ENCODE measurements at regions not wholly inside any gene's neighbourhood (a gene's known extent, or its start where the extent isn't known, plus 50 kb on each side); places are given as distances from the start of the nearest gene placed in this dataset.

GRCh38 chr3:117165601-117166051 lies 456.0 kb downstream of the TUSC7 start:
- Mint-ChIP-seq H3K27ac (no peak overlapping the region), H3K9me3 (peaks cover 17% of the 10 kb centered on the region), H3K27me3 (no peaks in the 10 kb centered on the region), H3K4me3 (no peak overlapping the region), H3K4me1 (ENCODE audit: low read depth) (no peaks in the 10 kb centered on the region), H3K36me3 (no peaks in the 10 kb centered on the region)
- POLR2A ChIA-PET = no interaction called here
- DNase-seq = no peak
- intact Hi-C loops (cut with micrococcal nuclease) = no loop called here
- CTCF ChIA-PET = no interaction called here

- no peaks in the 10 kb centered on the region for H3K36me3 Mint-ChIP-seq
- no peak for DNase-seq
- H3K27ac Mint-ChIP-seq = no peak overlapping the region
- no peaks in the 10 kb centered on the region for H3K27me3 Mint-ChIP-seq
- ChIA-PET CTCF (no interaction called here), POLR2A (no interaction called here)
- intact Hi-C loops (cut with micrococcal nuclease) = no loop called here
- no peak overlapping the region for H3K4me3 Mint-ChIP-seq
- H3K4me1 Mint-ChIP-seq (ENCODE audit: low read depth) = no peaks in the 10 kb centered on the region
- peaks cover 17% of the 10 kb centered on the region for H3K9me3 Mint-ChIP-seq
These were observed 459.3 kb downstream of the TUSC7 start for GRCh38 chr3:117168896-117169295.

- intact Hi-C loops (cut with micrococcal nuclease) = no loop called here
- CTCF ChIA-PET = no interaction called here
- H3K9me3 Mint-ChIP-seq = peaks cover 17% of the 10 kb centered on the region
- H3K4me1 Mint-ChIP-seq (ENCODE audit: low read depth) = no peaks in the 10 kb centered on the region
- H3K36me3 Mint-ChIP-seq = no peaks in the 10 kb centered on the region
- no peak overlapping the region for H3K4me3 Mint-ChIP-seq
- no peak for DNase-seq
- no peaks in the 10 kb centered on the region for H3K27me3 Mint-ChIP-seq
- POLR2A ChIA-PET = no interaction called here
- H3K27ac Mint-ChIP-seq = no peak overlapping the region
These were observed 460.5 kb downstream of the TUSC7 start for GRCh38 chr3:117170094-117170493.

- peaks cover 9% of the 10 kb centered on the region for H3K9me3 Mint-ChIP-seq
These were observed 461.5 kb downstream of the TUSC7 start for GRCh38 chr3:117171124-117171523.

GRCh38 chr3:117172426-117172825 lies 462.8 kb downstream of the TUSC7 start:
- Mint-ChIP-seq H3K4me3 (no peak overlapping the region), H3K4me1 (ENCODE audit: low read depth) (no peaks in the 10 kb centered on the region), H3K9me3 (no peaks in the 10 kb centered on the region), H3K27me3 (no peaks in the 10 kb centered on the region), H3K36me3 (no peaks in the 10 kb centered on the region), H3K27ac (no peak overlapping the region)
- DNase-seq = no peak
- CTCF ChIA-PET = no interaction called here
- intact Hi-C loops (cut with micrococcal nuclease) = no loop called here
- POLR2A ChIA-PET = no interaction called here

More at GRCh38 chr3:117171124-117171523, 461.5 kb downstream of the TUSC7 start:
- intact Hi-C loops (cut with micrococcal nuclease) = no loop called here
- H3K4me1 Mint-ChIP-seq (ENCODE audit: low read depth) = no peaks in the 10 kb centered on the region
- no peaks in the 10 kb centered on the region for H3K36me3 Mint-ChIP-seq
- no peak for DNase-seq
- CTCF ChIA-PET = no interaction called here
- POLR2A ChIA-PET = no interaction called here
- no peak overlapping the region for H3K27ac Mint-ChIP-seq
- H3K4me3 Mint-ChIP-seq = no peak overlapping the region
- no peaks in the 10 kb centered on the region for H3K27me3 Mint-ChIP-seq

- CTCF ChIA-PET = no interaction called here
- Mint-ChIP-seq H3K9me3 (peaks cover 3% of the 10 kb centered on the region), H3K4me3 (no peak overlapping the region), H3K27ac (no peak overlapping the region), H3K36me3 (no peaks in the 10 kb centered on the region), H3K4me1 (ENCODE audit: low read depth) (no peaks in the 10 kb centered on the region), H3K27me3 (no peaks in the 10 kb centered on the region)
- intact Hi-C loops (cut with micrococcal nuclease) = no loop called here
- no peak for DNase-seq
- POLR2A ChIA-PET = no interaction called here
These were observed 471.6 kb downstream of the TUSC7 start for GRCh38 chr3:117181222-117181621.

GRCh38 chr3:117184574-117184973 lies 475.0 kb downstream of the TUSC7 start:
- H3K36me3 Mint-ChIP-seq = no peaks in the 10 kb centered on the region
- DNase-seq = no peak
- no peaks in the 10 kb centered on the region for H3K4me1 Mint-ChIP-seq (ENCODE audit: low read depth)
- CTCF ChIA-PET = no interaction called here
- no peak overlapping the region for H3K27ac Mint-ChIP-seq
- no peaks in the 10 kb centered on the region for H3K27me3 Mint-ChIP-seq
- H3K9me3 Mint-ChIP-seq = peaks cover 3% of the 10 kb centered on the region
- H3K4me3 Mint-ChIP-seq = no peak overlapping the region
- intact Hi-C loops (cut with micrococcal nuclease) = no loop called here
- POLR2A ChIA-PET = no interaction called here

GRCh38 chr3:117191245-117191644 lies 481.7 kb downstream of the TUSC7 start:
- ChIA-PET POLR2A (no interaction called here), CTCF (no interaction called here)
- H3K36me3 Mint-ChIP-seq = no peaks in the 10 kb centered on the region
- no peak overlapping the region for H3K27ac Mint-ChIP-seq
- H3K9me3 Mint-ChIP-seq = peaks cover 3% of the 10 kb centered on the region
- no peak for DNase-seq
- H3K27me3 Mint-ChIP-seq = no peaks in the 10 kb centered on the region
- H3K4me1 Mint-ChIP-seq (ENCODE audit: low read depth) = no peaks in the 10 kb centered on the region
- no peak overlapping the region for H3K4me3 Mint-ChIP-seq
- intact Hi-C loops (cut with micrococcal nuclease) = no loop called here

GRCh38 chr3:117192888-117193287 lies 483.3 kb downstream of the TUSC7 start:
- intact Hi-C loops (cut with micrococcal nuclease) = no loop called here
- Mint-ChIP-seq H3K27me3 (no peaks in the 10 kb centered on the region), H3K4me3 (no peak overlapping the region), H3K36me3 (no peaks in the 10 kb centered on the region), H3K9me3 (peaks cover 2% of the 10 kb centered on the region), H3K4me1 (ENCODE audit: low read depth) (no peaks in the 10 kb centered on the region), H3K27ac (no peak overlapping the region)
- DNase-seq = no peak
- ChIA-PET CTCF (no interaction called here), POLR2A (interaction anchor here (0.6 kb wide), 1 partner anchor 418 kb away, joined by 5 read pairs; no protein-coding TSS in a partner anchor)

- no peak overlapping the region for H3K27ac Mint-ChIP-seq
- no peaks in the 10 kb centered on the region for H3K36me3 Mint-ChIP-seq
- ChIA-PET CTCF (no interaction called here), POLR2A (no interaction called here)
- DNase-seq = no peak
- peaks cover 2% of the 10 kb centered on the region for H3K9me3 Mint-ChIP-seq
- H3K4me1 Mint-ChIP-seq (ENCODE audit: low read depth) = no peaks in the 10 kb centered on the region
- intact Hi-C loops (cut with micrococcal nuclease) = no loop called here
- no peak overlapping the region for H3K4me3 Mint-ChIP-seq
- H3K27me3 Mint-ChIP-seq = no peaks in the 10 kb centered on the region
These were observed 483.8 kb downstream of the TUSC7 start for GRCh38 chr3:117193390-117193789.

- no peak overlapping the region for H3K4me3 Mint-ChIP-seq
- no peaks in the 10 kb centered on the region for H3K4me1 Mint-ChIP-seq (ENCODE audit: low read depth)
- H3K27me3 Mint-ChIP-seq = no peaks in the 10 kb centered on the region
- no peak for DNase-seq
- H3K27ac Mint-ChIP-seq = no peak overlapping the region
- H3K36me3 Mint-ChIP-seq = no peaks in the 10 kb centered on the region
- intact Hi-C loops (cut with micrococcal nuclease) = no loop called here
- CTCF ChIA-PET = no interaction called here
- POLR2A ChIA-PET = no interaction called here
- H3K9me3 Mint-ChIP-seq = peaks cover 2% of the 10 kb centered on the region
These were observed 485.5 kb downstream of the TUSC7 start for GRCh38 chr3:117195034-117195433.

GRCh38 chr3:117200962-117201361 lies 491.4 kb downstream of the TUSC7 start:
- DNase-seq = no peak
- H3K4me1 Mint-ChIP-seq (ENCODE audit: low read depth) = no peaks in the 10 kb centered on the region
- intact Hi-C loops (cut with micrococcal nuclease) = no loop called here
- no peaks in the 10 kb centered on the region for H3K36me3 Mint-ChIP-seq
- peaks cover 2% of the 10 kb centered on the region for H3K9me3 Mint-ChIP-seq
- H3K27ac Mint-ChIP-seq = no peak overlapping the region
- H3K4me3 Mint-ChIP-seq = no peak overlapping the region
- CTCF ChIA-PET = no interaction called here
- no peaks in the 10 kb centered on the region for H3K27me3 Mint-ChIP-seq
- POLR2A ChIA-PET = no interaction called here

GRCh38 chr3:117201901-117202774 lies 492.6 kb downstream of the TUSC7 start:
- H3K27ac Mint-ChIP-seq = no peak overlapping the region
- no peak for DNase-seq
- peaks cover 2% of the 10 kb centered on the region for H3K9me3 Mint-ChIP-seq
- ChIA-PET CTCF (no interaction called here), POLR2A (no interaction called here)
- H3K4me3 Mint-ChIP-seq = no peak overlapping the region
- no peaks in the 10 kb centered on the region for H3K27me3 Mint-ChIP-seq
- H3K36me3 Mint-ChIP-seq = no peaks in the 10 kb centered on the region
- H3K4me1 Mint-ChIP-seq (ENCODE audit: low read depth) = no peaks in the 10 kb centered on the region
- intact Hi-C loops (cut with micrococcal nuclease) = no loop called here
